Lung (tissue), 11 donors: ENCODE measurements at regions not wholly inside any gene's neighbourhood (a gene's known extent, or its start where the extent isn't known, plus 50 kb on each side); places are given as distances from the start of the nearest gene placed in this dataset.

Experiments used
- ATAC-seq: fragments of 200-7000 bp; cut with Tn5 transposase; one replicate; pipeline ENCODE4 v1.9.1; 2020; ENCODE audit warnings: moderate number of reproducible peaks; ENCODE audit not compliant: insufficient read depth, low FRiP score
- DNase-seq, 3 donors: peaks; one replicate each; pipeline ENCODE4 v3.0.0-alpha.2; 2013 to 2017
- H3K27ac ChIP-seq, 2 donors: one replicate each; pipeline ENCODE4 v1.5.1; 2013; ENCODE audit warnings: mild to moderate bottlenecking in 2 of 2, moderate library complexity in 2 of 2, control low read depth in 1 of 2, inconsistent platforms in 1 of 2, low read depth in 1 of 2, low read length in 1 of 2
- H3K27me3 ChIP-seq, 3 donors: one replicate each; pipeline ENCODE4 v1.5.1; 2013; ENCODE audit warnings: low read length in 2 of 3; ENCODE audit not compliant: control insufficient read depth in 3 of 3, insufficient read depth in 3 of 3
- H3K36me3 ChIP-seq, 4 donors: one replicate each; pipeline ENCODE4 v1.5.1; 2013; ENCODE audit warnings: low read length in 4 of 4, mild to moderate bottlenecking in 1 of 4, moderate library complexity in 1 of 4; ENCODE audit not compliant: control insufficient read depth in 4 of 4, insufficient read depth in 4 of 4
- H3K4me1 ChIP-seq, 5 donors: one replicate each; pipeline ENCODE4 v1.5.1; 2013; ENCODE audit warnings: low read length in 5 of 5, mild to moderate bottlenecking in 2 of 5, moderate library complexity in 1 of 5; ENCODE audit not compliant: control insufficient read depth in 5 of 5, insufficient read depth in 5 of 5
- H3K4me3 ChIP-seq: one replicate; pipeline ENCODE4 v1.5.1; 2013; ENCODE audit warnings: mild to moderate bottlenecking, control low read depth, moderate library complexity
- H3K9ac ChIP-seq, 2 donors: one replicate each; pipeline ENCODE4 v1.5.1; 2013; ENCODE audit warnings: low read length in 2 of 2, control low read depth in 1 of 2; ENCODE audit not compliant: insufficient read depth in 1 of 2
- H3K9me3 ChIP-seq, 4 donors: one replicate each; pipeline ENCODE4 v1.5.1; 2013; ENCODE audit warnings: low read length in 3 of 4, mild to moderate bottlenecking in 1 of 4, moderate library complexity in 1 of 4; ENCODE audit not compliant: control insufficient read depth in 4 of 4, insufficient read depth in 3 of 4
- WGBS, 2 donors: extraction: QIAGEN DNeasy Blood & Tissue Kit; methylation state at CpG; one replicate each; pipeline ENCODE4 v1.1.7; 2013; 5-methylcytosine and 5-hydroxymethylcytosine counted together
- TF ChIP-seq, protein P1 (sequence below): IDR thresholded peaks from 2 replicates; pipeline ENCODE4 v1.5.1; 2012; ENCODE audit warnings: mild to moderate bottlenecking; ENCODE audit errors: control extremely low read depth, extremely low read depth
- donor health status: control.
- donor health status: control.
- donor health status: Bipolar disorder and iron deficiency.
- donor health status: healthy.
- donor health status: DM: yes; HTN: yes; CAD: no.

DNA sequence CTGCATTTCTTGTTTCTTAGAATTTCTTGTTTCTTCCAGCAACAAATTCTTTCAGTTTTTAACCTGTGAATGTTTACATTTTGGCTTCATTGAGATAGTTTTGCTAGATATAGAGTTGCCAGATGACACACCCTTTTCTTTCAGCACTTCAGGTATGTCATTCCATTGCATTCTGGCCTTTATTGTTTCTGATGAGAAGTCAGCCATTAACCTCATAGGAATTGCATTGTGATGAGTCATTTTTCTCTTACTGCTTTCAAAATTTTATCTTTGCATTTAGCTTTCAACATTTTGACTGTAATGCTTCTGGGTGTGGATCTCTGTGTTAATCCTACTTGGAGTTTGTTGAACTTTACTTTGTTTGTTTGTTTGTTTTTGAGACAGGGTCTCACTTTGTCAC lies 440.3 kb upstream of the HS3ST5 start:
- no peak for ATAC-seq
- H3K4me3 ChIP-seq, result no peak overlapping the region
- no peaks in the 10 kb centered on the region for H3K36me3 ChIP-seq
- H3K9ac ChIP-seq, result no peak overlapping the region
- TF ChIP-seq, protein P1, sequence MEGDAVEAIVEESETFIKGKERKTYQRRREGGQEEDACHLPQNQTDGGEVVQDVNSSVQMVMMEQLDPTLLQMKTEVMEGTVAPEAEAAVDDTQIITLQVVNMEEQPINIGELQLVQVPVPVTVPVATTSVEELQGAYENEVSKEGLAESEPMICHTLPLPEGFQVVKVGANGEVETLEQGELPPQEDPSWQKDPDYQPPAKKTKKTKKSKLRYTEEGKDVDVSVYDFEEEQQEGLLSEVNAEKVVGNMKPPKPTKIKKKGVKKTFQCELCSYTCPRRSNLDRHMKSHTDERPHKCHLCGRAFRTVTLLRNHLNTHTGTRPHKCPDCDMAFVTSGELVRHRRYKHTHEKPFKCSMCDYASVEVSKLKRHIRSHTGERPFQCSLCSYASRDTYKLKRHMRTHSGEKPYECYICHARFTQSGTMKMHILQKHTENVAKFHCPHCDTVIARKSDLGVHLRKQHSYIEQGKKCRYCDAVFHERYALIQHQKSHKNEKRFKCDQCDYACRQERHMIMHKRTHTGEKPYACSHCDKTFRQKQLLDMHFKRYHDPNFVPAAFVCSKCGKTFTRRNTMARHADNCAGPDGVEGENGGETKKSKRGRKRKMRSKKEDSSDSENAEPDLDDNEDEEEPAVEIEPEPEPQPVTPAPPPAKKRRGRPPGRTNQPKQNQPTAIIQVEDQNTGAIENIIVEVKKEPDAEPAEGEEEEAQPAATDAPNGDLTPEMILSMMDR, result no peak
- peaks cover 0 to 2% (median 0%) of the 10 kb centered on the region in 3 donors for H3K27me3 ChIP-seq
- H3K4me1 ChIP-seq, result no peaks in the 10 kb centered on the region
- H3K9me3 ChIP-seq, result no peaks in the 10 kb centered on the region
- no peak overlapping the region for H3K27ac ChIP-seq
- DNase-seq, result no peak

DNA sequence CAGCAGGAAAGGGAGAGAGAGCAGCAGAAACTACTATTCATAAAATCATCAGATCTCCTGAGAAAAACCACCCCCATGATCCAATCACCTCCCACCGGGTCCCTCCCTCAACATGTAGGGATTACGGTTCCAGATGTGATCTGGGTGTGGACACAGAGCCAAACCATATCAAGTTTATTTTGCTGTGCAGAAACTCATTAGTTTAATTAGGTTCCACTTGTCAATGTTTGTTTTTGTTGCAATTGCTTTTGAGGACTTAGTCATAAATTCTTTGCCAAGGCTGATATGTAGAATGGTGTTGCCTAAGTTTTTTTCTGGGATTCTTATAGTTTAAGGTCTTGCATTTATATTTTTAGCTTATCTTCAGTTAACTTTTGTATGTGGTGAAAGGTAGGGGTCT lies 422.0 kb upstream of the HS3ST5 start:
- ATAC-seq, result no peak
- 76 to 92% methylated on average over 2 of the region's 2 CpGs for WGBS, 2 donors
- no peaks in the 10 kb centered on the region for H3K4me1 ChIP-seq

DNA sequence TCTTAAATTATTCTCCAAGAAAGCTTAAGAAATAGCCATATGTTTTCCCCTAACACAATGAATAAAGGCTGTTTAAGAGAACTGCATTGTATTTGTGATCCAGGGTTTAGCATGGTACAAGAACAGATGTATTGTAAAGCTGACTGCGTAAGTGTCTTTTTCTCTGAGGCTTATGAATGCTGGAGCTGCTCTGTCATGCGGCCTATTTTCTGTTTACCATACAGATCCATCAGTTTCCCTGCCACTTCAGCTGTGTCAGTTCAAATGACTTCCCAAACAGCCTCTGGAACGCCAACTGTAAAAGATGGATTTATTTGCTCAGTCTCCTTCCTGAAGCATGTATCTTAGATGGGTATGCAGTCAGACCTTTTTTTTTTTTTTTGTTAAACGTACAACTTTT lies 419.3 kb upstream of the HS3ST5 start:
- Histone ChIP-seq H3K27ac (no peak overlapping the region), H3K4me1 (no peaks in the 10 kb centered on the region)

More for the DNA sequence above, 422.0 kb upstream of the HS3ST5 start:
- DNase-seq, result no peak
- Histone ChIP-seq H3K9me3 (no peaks in the 10 kb centered on the region), H3K9ac (no peak overlapping the region), H3K27ac (no peak overlapping the region), H3K27me3 (no peaks in the 10 kb centered on the region), H3K36me3 (no peaks in the 10 kb centered on the region), H3K4me3 (no peak overlapping the region)
- TF ChIP-seq, protein P1, result no peak

More for the DNA sequence above, 419.3 kb upstream of the HS3ST5 start:
- Histone ChIP-seq H3K9ac (no peak overlapping the region), H3K9me3 (no peaks in the 10 kb centered on the region), H3K4me3 (no peak overlapping the region), H3K36me3 (no peaks in the 10 kb centered on the region), H3K27me3 (no peaks in the 10 kb centered on the region)
- ATAC-seq, result no peak
- DNase-seq, result peak in 1 of 3 donors; percentile 7
- 60 to 80% methylated on average over 4 of the region's 4 CpGs for WGBS, 2 donors
- TF ChIP-seq, protein P1, result no peak
